GM12875 (cell line): ENCODE measurements at regions not wholly inside any gene's neighbourhood (a gene's known extent, or its start where the extent isn't known, plus 50 kb on each side); places are given as distances from the start of the nearest gene placed in this dataset.

Experiments
- H3K4me3 ChIP-seq: one replicate; pipeline ENCODE4 v1.5.1; 2011; ENCODE audit warnings: low read depth, low read length, control low read depth
- TF ChIP-seq, protein P1 (sequence below): IDR thresholded peaks from 2 replicates; pipeline ENCODE4 v1.5.1; 2011; ENCODE audit warnings: low read depth, mild to moderate bottlenecking, control low read depth, inconsistent platforms, low read length, moderate library complexity, borderline replicate concordance; ENCODE audit not compliant: insufficient read depth

GRCh38 chr12:130242506-130242905, 80.2 kb downstream of the FZD10 start:
- TF ChIP-seq, protein P1, sequence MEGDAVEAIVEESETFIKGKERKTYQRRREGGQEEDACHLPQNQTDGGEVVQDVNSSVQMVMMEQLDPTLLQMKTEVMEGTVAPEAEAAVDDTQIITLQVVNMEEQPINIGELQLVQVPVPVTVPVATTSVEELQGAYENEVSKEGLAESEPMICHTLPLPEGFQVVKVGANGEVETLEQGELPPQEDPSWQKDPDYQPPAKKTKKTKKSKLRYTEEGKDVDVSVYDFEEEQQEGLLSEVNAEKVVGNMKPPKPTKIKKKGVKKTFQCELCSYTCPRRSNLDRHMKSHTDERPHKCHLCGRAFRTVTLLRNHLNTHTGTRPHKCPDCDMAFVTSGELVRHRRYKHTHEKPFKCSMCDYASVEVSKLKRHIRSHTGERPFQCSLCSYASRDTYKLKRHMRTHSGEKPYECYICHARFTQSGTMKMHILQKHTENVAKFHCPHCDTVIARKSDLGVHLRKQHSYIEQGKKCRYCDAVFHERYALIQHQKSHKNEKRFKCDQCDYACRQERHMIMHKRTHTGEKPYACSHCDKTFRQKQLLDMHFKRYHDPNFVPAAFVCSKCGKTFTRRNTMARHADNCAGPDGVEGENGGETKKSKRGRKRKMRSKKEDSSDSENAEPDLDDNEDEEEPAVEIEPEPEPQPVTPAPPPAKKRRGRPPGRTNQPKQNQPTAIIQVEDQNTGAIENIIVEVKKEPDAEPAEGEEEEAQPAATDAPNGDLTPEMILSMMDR = no peak
- no peak overlapping the region for H3K4me3 ChIP-seq

DNA sequence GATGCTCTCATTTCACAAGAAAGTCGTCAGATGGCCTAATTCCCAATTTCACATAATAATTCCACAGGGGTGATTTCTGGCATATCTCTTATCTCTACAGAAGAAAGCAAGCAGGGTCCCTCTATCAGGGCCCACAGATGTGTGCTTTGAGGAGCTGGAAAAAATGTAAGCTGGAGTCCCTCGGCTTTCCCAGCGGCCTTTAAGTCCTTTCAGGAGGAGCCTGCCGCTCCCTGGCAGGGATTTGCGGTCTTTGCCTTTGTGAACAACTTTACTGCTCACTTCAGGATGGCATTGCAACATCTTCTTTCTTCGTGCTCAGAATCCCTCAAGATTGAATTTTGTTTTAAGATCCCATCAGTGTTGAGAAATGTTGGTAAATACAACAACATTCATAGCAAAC, 83.0 kb downstream of the FZD10 start:
- TF ChIP-seq, protein P1 = no peak
- H3K4me3 ChIP-seq = no peak overlapping the region

- TF ChIP-seq, protein P1 = no peak
- no peak overlapping the region for H3K4me3 ChIP-seq
Observed at GRCh38 chr12:130246560-130246959, 84.3 kb downstream of the FZD10 start.

DNA sequence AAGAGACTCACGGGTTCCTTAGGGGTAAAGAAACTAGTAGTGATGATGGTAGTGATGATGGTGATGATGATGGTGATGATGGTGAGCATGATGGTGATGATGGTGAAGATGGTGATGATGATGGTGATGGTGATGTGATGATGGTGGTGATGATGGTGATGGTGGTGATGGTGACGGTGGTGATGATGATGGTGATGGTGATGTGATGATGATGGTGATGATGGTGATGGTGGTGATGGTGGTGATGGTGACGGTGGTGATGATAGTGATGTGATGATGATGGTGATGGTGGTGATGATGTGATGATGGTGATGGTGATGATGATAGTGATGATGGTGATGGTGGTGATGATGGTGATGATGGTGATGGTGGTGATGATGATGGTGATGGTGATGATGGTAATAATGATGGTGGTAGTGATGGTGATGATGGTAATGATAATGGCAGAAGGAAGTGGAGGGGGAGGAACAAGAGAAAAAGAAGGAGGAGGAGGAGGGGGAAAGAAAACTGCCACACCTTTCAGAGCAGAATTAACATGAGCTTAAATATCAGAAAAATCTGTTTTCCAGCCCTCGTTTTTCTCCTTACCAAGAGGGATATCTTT, 85.5 kb downstream of the FZD10 start:
- H3K4me3 ChIP-seq = no peak overlapping the region
- TF ChIP-seq, protein P1 = no peak

- TF ChIP-seq, protein P1 = no peak
Observed at GRCh38 chr12:130249376-130249775, 87.1 kb downstream of the FZD10 start.

DNA sequence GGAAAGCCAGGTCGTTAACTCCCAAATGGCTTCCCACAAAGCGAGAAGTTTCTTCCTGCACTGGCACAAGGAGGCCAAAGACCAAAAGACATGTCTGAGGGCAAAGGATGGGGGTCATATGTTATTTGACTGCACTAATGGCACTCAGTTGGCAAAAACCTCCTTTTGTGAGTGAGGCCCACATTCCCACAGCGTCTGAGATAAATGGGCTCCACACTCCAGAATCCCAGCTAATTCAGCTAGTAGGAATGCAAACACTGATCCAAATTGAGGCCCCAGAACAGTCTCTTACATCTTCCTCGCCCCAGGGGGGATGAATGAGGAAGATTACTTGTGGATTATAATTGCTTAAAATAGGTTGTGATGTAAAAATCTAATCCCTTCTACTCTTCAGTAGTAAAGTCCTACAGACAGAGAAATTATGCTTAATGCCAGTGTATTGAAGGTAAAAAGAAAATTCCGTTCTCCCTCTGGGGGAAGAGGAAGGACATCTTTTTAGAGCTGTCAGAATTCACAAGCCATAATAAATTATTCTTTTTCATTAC, 86.4 kb upstream of the PIWIL1 start:
- H3K4me3 ChIP-seq = no peak overlapping the region
- TF ChIP-seq, protein P1 = no peak

More at GRCh38 chr12:130249376-130249775, 87.1 kb downstream of the FZD10 start:
- H3K4me3 ChIP-seq = no peak overlapping the region

DNA sequence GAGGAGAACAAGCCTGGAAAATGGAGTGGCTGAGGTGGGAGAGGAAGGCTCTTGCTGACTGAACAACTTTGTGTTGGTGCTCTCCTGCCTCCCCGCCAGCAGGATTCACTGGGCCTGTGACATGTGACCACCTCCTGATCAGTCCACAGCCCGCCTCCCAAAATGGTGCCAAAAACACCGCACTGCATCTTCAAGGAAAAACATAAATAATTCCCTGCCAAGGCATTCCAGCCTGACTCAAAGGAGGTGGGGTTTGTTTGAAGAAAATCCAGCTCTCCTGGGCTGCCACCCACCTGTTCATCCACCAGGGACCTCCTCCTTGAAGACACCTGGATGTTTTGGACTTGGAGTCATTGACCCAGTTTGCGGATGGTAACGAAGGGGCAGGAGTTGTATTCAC, 83.8 kb upstream of the PIWIL1 start:
- TF ChIP-seq, protein P1 = no peak
- H3K4me3 ChIP-seq = no peak overlapping the region
